HG03571 (cell line): ENCODE measurements at regions not wholly inside any gene's neighbourhood (a gene's known extent, or its start where the extent isn't known, plus 50 kb on each side); places are given as distances from the start of the nearest gene placed in this dataset.

Experiments used
- ATAC-seq: cut with Tn5 transposase; IDR thresholded peaks from one replicate; pipeline ENCODE4 v1.9.1; 2021; ENCODE audit not compliant: unreplicated experiment

GRCh38 chr10:78526347-78526746 lies 492.7 kb downstream of the RPS24 start:
- ATAC-seq, result no peak

GRCh38 chr10:78527296-78527695 lies 493.6 kb downstream of the RPS24 start:
- ATAC-seq, result no peak

- no peak for ATAC-seq
Measured at GRCh38 chr10:78528749-78529204, 495.1 kb downstream of the RPS24 start.

- ATAC-seq, result no peak
Measured at GRCh38 chr10:78529262-78529661, 495.6 kb downstream of the RPS24 start.

DNA sequence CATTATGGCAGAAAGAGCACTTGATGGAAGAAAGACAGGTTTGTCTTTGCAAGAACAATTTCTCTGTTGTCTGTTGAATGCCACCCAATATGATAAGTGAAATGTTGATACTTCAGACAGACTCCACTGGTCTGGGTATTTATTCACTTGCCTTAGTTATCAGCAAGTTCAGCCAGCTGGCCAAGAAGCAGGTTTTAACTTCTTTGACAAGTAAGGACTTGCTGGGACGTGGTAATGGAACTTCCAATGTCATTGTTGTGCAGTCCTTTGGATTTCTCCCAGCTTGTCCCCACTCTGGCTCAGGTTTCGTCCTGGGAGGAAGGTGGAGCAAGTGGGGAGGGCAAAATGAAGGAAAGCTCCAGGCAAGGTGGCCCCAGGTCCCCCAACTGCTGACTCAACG lies 497.4 kb downstream of the RPS24 start:
- no peak for ATAC-seq

DNA sequence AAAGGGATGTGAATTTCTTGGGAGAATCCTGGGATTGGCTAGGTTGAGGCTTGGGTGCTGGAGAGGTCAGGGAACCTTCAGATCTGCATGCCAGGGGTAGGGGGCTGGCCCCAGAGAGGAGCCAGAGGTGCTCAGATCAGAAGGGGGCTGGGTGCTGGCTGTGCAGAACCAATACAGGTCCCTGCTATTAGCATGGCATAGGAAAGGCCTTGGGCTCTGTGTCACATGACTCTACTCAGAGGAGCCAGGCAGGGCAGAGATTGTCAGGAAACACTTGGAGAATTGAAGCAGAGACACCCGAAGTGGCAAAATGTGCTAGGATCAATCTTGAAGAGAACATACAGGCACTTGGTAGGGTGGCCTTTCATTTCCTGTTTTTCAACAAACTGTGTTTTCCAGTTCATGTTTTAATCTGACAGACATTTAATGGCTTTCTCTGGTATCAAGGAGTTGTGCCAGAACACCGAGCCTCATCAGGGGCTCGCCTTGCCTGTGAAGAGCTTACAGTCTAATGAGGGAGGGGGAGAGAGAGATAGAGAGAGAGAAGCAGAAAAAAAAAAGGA lies 498.9 kb downstream of the RPS24 start:
- no peak for ATAC-seq

DNA sequence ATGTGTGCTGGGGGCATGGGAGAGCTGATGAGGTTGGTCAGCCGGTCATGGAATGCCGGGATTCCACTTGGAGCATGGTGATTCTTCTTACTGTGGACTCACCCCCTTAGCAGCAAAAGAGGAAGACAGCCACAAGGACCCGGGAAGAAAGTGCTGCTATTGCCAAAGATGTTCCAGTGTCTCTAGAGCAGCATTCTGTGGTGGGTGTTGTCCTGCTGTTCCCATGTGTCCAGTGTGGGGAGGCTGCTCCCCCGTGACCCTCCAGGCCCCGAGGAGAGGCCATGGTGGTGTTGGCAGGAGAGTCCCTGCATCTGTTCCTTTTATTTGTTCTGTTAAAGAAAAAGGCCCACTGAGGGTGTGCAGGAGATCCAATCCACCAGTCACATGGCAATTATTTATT lies 499.4 kb downstream of the RPS24 start:
- no peak for ATAC-seq

DNA sequence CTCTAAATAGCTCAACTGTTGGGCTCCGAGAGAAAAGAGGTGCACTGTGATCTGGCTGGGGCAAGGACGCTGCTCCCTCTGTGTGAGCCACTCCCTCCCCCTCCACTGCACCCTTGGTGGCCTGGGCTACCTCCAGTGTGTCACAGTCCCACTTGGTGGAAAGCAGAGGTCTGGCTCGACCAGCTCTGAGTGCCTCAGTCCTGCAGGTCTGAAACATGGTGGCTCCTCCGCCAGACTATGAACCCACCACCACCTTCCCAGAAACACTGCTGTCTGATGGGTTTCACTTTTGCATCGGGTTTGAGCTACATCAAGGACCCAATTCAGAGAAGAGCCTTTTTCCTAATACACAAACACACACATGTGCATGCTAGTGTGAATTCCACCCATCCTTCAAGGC lies 500.1 kb downstream of the RPS24 start:
- ATAC-seq, result no peak

DNA sequence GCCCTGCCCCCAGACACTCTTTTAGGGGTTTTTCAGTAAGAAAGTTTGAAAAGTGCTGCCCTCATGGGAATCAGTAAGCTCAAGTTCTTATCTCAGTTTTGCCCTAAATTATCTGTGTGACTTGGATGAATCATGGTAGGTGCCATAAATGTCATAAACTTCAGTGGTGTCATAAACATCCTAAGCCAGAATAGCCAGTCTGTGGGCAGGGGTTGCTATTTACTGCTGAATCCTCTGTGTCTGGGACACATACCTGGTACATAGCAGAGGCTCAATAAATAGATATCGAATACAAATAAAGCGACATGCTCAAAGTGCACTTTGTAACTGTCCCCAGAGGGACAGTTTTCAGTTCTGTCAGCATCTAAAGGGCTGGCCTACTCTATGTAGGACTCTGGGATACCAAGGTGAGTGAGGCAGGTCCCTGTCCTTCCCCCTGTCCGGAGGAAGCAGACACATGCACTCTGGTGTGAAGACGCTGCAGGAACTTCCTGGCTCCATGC lies 502.1 kb downstream of the RPS24 start:
- ATAC-seq, result no peak

- no peak for ATAC-seq
Measured at GRCh38 chr10:78537018-78537417, 503.4 kb downstream of the RPS24 start.

GRCh38 chr10:78539247-78539766 lies 505.6 kb downstream of the RPS24 start:
- no peak for ATAC-seq

DNA sequence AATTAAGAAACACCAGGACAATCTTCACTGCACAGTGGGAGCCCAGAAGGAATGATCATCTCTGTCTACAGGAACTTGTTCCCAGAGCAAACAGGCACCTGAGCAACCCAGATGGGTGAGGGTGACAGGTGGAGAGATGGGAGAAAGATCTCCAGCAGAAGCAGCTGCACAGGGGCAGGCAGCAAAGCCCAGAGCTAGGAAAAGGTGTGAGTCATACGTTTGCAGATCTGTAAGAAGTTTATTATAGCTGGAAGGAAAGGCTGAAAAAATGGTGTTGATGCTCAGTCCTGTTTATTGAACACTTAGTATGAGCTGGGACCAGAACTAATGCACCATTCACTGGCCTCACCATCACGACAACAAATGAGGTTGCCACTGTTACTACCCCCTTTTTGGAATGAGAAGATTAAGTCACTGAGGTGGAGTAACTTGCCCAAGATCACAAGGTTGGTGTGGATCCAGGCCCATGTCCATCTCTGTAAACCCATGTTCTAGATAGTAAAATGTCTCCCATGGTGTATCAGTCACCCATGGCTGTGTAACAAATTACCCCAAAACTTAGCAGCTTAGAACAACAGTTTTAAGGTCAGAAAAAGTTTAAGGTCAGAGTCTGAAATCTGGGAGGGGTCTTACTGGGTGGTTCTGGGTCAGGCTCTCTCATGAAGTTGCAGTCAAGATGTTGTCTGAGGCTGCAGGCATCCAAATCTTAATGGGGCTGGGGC lies 506.9 kb downstream of the RPS24 start:
- ATAC-seq, result no peak

DNA sequence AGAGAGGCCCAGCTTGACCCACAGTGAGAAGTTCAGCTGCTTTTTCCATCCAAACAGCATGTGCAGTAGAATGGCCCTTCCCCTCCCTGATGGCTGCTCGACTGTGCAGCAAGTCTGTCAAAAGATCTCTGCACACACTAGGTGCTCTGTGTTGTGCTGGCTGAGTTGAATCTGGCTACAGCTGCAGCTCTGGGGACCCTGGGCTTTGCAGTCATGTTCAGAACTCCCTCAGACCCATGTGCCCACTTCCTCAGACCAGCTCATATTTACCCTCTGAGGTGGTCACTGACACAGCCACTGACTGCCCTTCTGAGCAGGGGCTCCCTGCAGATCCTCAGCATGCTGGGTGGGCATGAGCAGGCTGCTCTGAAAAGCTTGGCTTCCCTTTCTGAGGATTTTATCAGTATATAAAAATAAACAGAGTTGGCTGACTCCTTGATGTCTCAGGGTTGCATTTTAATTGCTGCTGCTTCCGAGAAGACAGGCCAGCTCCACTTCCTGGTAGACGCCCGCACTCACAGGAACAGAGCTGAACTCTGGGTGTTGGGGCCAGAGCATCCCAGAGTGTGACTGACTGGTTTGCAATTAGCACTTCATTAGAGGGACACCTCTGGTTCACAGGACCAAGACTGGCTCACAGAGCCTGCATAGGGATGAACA lies 507.9 kb downstream of the RPS24 start:
- ATAC-seq, result no peak

GRCh38 chr10:78542141-78542489 lies 508.5 kb downstream of the RPS24 start:
- no peak for ATAC-seq

- no peak for ATAC-seq
Measured at GRCh38 chr10:78542521-78542920, 508.9 kb downstream of the RPS24 start.

DNA sequence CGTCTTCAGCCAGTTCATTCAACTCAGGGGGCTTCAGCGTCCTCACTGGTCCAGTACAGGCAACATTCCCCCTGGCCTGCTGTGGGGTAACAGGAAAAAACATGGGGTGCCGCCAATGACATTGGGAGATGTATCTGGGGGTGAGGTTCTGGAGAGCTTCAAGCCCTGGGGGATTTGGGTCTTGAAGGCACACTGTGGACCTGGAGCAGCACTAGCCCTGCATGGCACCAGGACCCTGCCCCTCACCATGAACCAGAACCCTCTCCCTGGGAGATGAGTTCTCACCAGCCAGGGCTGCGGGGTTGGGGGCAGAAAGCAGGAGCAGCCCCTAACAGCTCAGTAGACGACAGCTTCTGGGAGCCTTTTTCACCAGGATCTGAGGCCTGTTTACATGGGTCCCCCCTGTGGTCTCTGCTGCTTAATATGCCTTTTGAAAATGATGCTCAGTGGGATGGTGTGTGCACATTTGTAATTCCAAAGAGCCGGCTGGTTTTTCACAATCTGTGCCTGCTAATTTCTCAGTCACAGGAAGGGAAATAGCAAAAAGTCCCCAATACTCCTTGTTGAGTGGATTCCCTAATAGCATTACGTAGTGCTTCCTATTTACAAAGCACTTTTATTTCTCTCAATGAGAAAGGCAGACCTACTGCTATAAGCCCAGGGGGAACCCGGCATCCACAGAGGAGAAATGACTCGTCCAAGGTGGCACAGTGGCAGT lies 509.5 kb downstream of the RPS24 start:
- no peak for ATAC-seq

DNA sequence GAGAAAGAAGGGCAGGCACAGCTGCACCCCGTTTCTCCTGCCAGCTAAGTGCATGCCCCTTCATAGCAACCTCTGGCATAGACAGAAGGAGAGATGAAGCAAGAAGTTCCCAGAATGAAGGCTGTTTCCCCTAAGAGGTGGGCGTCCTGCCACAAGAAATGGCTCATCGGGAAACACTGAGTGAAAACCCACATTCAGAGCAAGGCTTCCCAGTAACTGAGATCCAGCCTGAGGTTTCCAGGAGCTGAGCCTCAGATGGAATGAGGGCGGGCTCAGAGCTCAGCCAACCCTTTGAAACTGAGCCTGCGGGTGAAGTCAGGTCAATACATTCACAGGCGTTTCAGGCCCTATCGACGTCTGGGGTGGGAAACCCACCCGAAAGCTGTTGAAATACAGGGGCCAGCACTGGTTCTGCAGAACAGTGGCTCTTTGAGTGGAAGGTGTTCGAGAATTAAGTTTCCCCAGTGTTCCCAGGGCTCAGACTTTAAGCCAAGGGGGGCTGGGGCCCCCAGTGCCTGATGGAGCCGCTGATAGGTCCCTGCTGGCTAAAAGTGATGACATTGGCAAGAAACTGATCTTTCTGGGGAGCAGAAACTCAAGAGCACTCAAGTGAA lies 510.2 kb downstream of the RPS24 start:
- ATAC-seq, result no peak

DNA sequence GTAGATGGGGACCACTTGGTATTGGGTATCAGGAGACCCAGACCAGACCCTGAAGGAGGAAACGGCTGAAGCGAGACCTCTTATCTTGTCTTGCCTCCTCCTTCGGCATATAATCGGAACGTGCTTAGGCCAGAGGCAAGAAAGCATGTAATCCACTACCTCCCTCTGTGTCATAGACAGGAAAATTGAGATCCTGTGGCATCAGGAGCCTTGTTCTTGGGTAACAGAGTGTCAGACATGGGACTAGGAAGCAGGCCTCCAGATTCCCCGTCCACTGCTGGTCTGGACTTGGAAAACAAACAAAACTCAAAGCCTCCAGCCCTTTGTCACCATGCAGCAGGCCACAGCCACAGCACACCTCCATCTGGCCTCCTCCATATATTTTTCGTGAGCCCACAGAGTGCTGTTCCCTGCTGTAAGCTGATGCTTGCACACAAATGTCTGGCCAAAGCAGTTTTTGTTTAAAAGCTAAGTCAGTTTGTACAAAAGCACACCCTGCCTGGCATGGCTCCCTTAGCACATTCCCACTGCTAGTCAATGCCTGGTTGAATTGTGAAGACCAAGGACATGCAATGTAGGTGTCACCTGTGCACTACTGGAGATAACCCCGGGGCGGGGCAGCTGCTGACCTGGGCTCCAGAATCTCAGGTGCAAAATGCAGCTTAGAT lies 510.9 kb downstream of the RPS24 start:
- ATAC-seq, result no peak

DNA sequence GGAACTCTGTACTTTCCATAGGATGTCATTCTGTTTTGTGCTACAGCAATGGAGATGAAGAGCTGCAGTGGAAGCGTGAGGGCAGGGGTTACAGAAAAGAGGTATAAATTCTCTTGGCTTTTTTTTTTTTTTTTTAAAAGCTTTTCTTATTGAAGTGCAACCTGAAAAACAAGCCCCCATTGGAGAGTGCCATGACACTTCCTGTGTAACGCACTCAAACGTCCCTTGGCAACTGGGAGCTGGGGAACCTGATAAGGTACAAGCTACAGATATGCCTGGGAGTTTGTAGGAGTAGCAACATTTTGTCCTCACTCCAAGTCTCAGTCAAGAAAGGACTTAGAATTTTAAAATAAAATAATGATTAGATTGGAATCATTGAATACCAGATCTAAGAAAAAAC lies 512.1 kb downstream of the RPS24 start:
- ATAC-seq, result no peak

DNA sequence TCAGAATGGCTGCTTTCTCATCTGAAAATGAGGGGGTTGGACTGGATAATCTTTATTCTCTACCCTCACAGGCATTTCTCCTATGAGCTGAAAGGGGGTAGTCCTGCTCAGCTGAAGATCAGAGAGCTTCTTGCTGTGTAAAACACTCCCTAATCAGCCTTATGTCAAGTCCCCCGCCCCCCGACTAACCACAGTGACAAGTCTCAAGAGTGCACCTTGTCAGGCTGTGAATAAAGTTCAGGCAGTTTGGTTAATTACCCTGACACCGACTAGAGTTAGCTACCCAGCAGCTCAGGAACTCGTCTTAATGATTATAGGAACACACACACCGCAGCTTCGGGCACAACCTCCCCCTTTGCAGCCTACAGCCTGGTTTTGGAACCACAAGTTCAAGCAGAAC lies 513.7 kb downstream of the RPS24 start:
- ATAC-seq, result no peak
